Loucy (cell line): ENCODE measurements at regions not wholly inside any gene's neighbourhood (a gene's known extent, or its start where the extent isn't known, plus 50 kb on each side); places are given as distances from the start of the nearest gene placed in this dataset.

ENCODE experiments used
- H2AFZ ChIP-seq: fragments of 200-600 bp; sonication (generic); 2 replicates; pipeline ENCODE4 v1.6.0; 2016; ENCODE audit warnings: antibody characterized with exemption, mild to moderate bottlenecking, low read length, moderate library complexity
- H3F3A ChIP-seq: fragments of 200-600 bp; 2 replicates; pipeline ENCODE4 v1.6.0; 2016; ENCODE audit warnings: antibody characterized with exemption, low read depth, mild to moderate bottlenecking
- H3K27me3 ChIP-seq: fragments of 200-600 bp; sonication (generic); 2 replicates; pipeline ENCODE4 v1.6.1; 2014; ENCODE audit warnings: low read length, mild to moderate bottlenecking; ENCODE audit not compliant: insufficient read depth, poor library complexity, severe bottlenecking
- H3K36me3 ChIP-seq: fragments of 200-600 bp; sonication (generic); 2 replicates; pipeline ENCODE4 v1.6.1; 2016; ENCODE audit warnings: low read length; ENCODE audit not compliant: insufficient read depth
- H3K4me1 ChIP-seq: fragments of 200-600 bp; sonication (generic); 2 replicates; pipeline ENCODE4 v1.5.1; 2014; ENCODE audit warnings: low read length, mild to moderate bottlenecking; ENCODE audit not compliant: insufficient read depth, poor library complexity, severe bottlenecking
- H3K4me2 ChIP-seq: fragments of 200-600 bp; sonication (generic); 2 replicates; pipeline ENCODE4 v1.6.0; 2014; ENCODE audit warnings: antibody characterized with exemption, low read length, low read depth, mild to moderate bottlenecking; ENCODE audit not compliant: poor library complexity, severe bottlenecking
- H3K4me3 ChIP-seq: fragments of 200-600 bp; sonication (generic); 2 replicates; pipeline ENCODE4 v1.5.1; 2014; ENCODE audit warnings: low read length, mild to moderate bottlenecking, mixed read lengths; ENCODE audit not compliant: poor library complexity, severe bottlenecking
- H3K79me2 ChIP-seq: fragments of 200-600 bp; sonication (generic); 2 replicates; pipeline ENCODE4 v1.6.1; 2014; ENCODE audit warnings: low read length; ENCODE audit not compliant: insufficient read depth
- H3K9ac ChIP-seq: fragments of 200-600 bp; sonication (generic); 2 replicates; pipeline ENCODE4 v1.6.0; 2014; ENCODE audit warnings: mild to moderate bottlenecking, low read depth, low read length, moderate library complexity; ENCODE audit not compliant: poor library complexity, severe bottlenecking
- H3K9me2 ChIP-seq: fragments of 200-600 bp; sonication (generic); replicated peaks from 2 replicates; pipeline ENCODE4 v1.6.1; 2016; ENCODE audit warnings: low read depth, low read length, mixed read lengths
- H3K9me3 ChIP-seq: fragments of 200-600 bp; sonication (generic); 2 replicates; pipeline ENCODE4 v1.6.1; 2014; ENCODE audit warnings: mild to moderate bottlenecking, antibody characterized with exemption, low read length, low read depth; ENCODE audit not compliant: insufficient read depth
- H4K20me1 ChIP-seq: fragments of 200-600 bp; sonication (generic); 2 replicates; pipeline ENCODE4 v1.6.0; 2014; ENCODE audit warnings: antibody characterized with exemption, low read length, mild to moderate bottlenecking; ENCODE audit not compliant: insufficient read depth, poor library complexity, severe bottlenecking
- CTCF ChIP-seq: fragments of 200-600 bp; sonication (generic); conservative IDR thresholded peaks from 2 replicates; pipeline ENCODE4 v1.5.1; 2014; ENCODE audit warnings: mild to moderate bottlenecking, antibody characterized with exemption, low read length
- EZH2phosphoT487 ChIP-seq: fragments of 200-600 bp; IDR thresholded peaks from 2 replicates; pipeline ENCODE4 v1.6.1; 2018; ENCODE audit warnings: antibody characterized with exemption, mild to moderate bottlenecking, moderate library complexity, borderline replicate concordance

- H3K79me2 ChIP-seq = no peaks in the 10 kb centered on the region
- H3K9ac ChIP-seq = no peak overlapping the region
- H3K4me1 ChIP-seq = no peaks in the 10 kb centered on the region
- H3K36me3 ChIP-seq = no peaks in the 10 kb centered on the region
- H3F3A ChIP-seq = no peaks in the 10 kb centered on the region
- no peaks in the 10 kb centered on the region for H3K27me3 ChIP-seq
- H3K9me2 ChIP-seq = no peaks in the 10 kb centered on the region
- H4K20me1 ChIP-seq = no peaks in the 10 kb centered on the region
- H3K4me2 ChIP-seq = no peak overlapping the region
- no peak overlapping the region for H2AFZ ChIP-seq
- H3K9me3 ChIP-seq = no peaks in the 10 kb centered on the region
- no peak overlapping the region for H3K4me3 ChIP-seq
- TF ChIP-seq CTCF (no peak), EZH2phosphoT487 (no peak)
Measured at GRCh38 chr20:60400567-60400966, 442.3 kb downstream of the CDH26 start.

- no peaks in the 10 kb centered on the region for H4K20me1 ChIP-seq
- no peak overlapping the region for H2AFZ ChIP-seq
- H3K4me1 ChIP-seq = peaks cover 3% of the 10 kb centered on the region
Measured at GRCh38 chr20:60402189-60403058, 444.2 kb downstream of the CDH26 start.

GRCh38 chr20:60403105-60403741 is 445.0 kb downstream of the CDH26 start:
- no peaks in the 10 kb centered on the region for H3K36me3 ChIP-seq
- no peak overlapping the region for H3K9ac ChIP-seq
- H3K4me3 ChIP-seq = no peak overlapping the region
- H3K9me2 ChIP-seq = no peaks in the 10 kb centered on the region
- no peaks in the 10 kb centered on the region for H3F3A ChIP-seq
- H3K79me2 ChIP-seq = no peaks in the 10 kb centered on the region
- no peak overlapping the region for H3K4me2 ChIP-seq
- no peaks in the 10 kb centered on the region for H4K20me1 ChIP-seq
- TF ChIP-seq CTCF (no peak), EZH2phosphoT487 (no peak)
- no peaks in the 10 kb centered on the region for H3K9me3 ChIP-seq
- H2AFZ ChIP-seq = no peak overlapping the region
- peaks cover 11% of the 10 kb centered on the region for H3K4me1 ChIP-seq
- no peaks in the 10 kb centered on the region for H3K27me3 ChIP-seq

More at GRCh38 chr20:60402189-60403058, 444.2 kb downstream of the CDH26 start:
- Histone ChIP-seq H3K79me2 (no peaks in the 10 kb centered on the region), H3K9me3 (no peaks in the 10 kb centered on the region), H3K4me3 (no peak overlapping the region), H3K27me3 (no peaks in the 10 kb centered on the region), H3K9ac (no peak overlapping the region), H3F3A (no peaks in the 10 kb centered on the region), H3K36me3 (no peaks in the 10 kb centered on the region), H3K4me2 (no peak overlapping the region), H3K9me2 (no peaks in the 10 kb centered on the region)
- TF ChIP-seq CTCF (no peak), EZH2phosphoT487 (no peak)
